ENCODE measurements at regions not wholly inside any gene's neighbourhood (a gene's known extent, or its start where the extent isn't known, plus 50 kb on each side); places are given as distances from the start of the nearest gene placed in this dataset.

GRCh38 chr12:125194163-125194773 lies 129.0 kb downstream of the AACS start:
- peaks cover 33% of the 10 kb centered on the region for H3K79me2 ChIP-seq (ENCODE audit: insufficient read depth, low read length)
- H3K27ac ChIP-seq (ENCODE audit: insufficient read length, low read depth, low read length) = no peak overlapping the region

More at GRCh38 chr12:125194163-125194773, 129.0 kb downstream of the AACS start:
- Histone ChIP-seq H3K23ac (ENCODE audit: insufficient read length, low read depth, low read length) (no peak overlapping the region), H2BK15ac (ENCODE audit: low read depth, low read length) (no peak overlapping the region), H2BK12ac (ENCODE audit: insufficient read length, low read depth, low read length) (no peak overlapping the region), H2BK20ac (ENCODE audit: low read depth, low read length, poor library complexity, severe bottlenecking) (no peak overlapping the region), H2AK5ac (ENCODE audit: insufficient read length, low read length) (no peak overlapping the region), H3K9me3 (ENCODE audit: control insufficient read depth, low read depth, low read length) (no peaks in the 10 kb centered on the region), H3K79me1 (ENCODE audit: insufficient read depth, low read depth, low read length, poor library complexity, severe bottlenecking) (peaks cover 11% of the 10 kb centered on the region), H3K4me2 (ENCODE audit: insufficient read depth, insufficient read length, low read length) (peak overlapping the region; percentile 16), H3K56ac (ENCODE audit: insufficient read length, low read depth, low read length) (no peak overlapping the region), H3K4ac (ENCODE audit: low read depth, low read length) (no peak overlapping the region), H3K4me1 (ENCODE audit: insufficient read depth, low read length) (peaks cover 12% of the 10 kb centered on the region), H4K20me1 (ENCODE audit: control insufficient read depth, insufficient read depth, insufficient read length) (no peaks in the 10 kb centered on the region), H3K9ac (ENCODE audit: extremely low read depth, insufficient read length, low read length) (no peak overlapping the region), H3K18ac (ENCODE audit: insufficient read length, low read depth, low read length) (no peak overlapping the region), H3K23me2 (ENCODE audit: insufficient read length, low read depth, low read length, poor library complexity, severe bottlenecking) (no peaks in the 10 kb centered on the region), H3T11ph (ENCODE audit: low read length) (no peak overlapping the region), H3K14ac (ENCODE audit: insufficient read depth, low read length) (no peak overlapping the region), H3K27me3 (ENCODE audit: insufficient read depth, low read length) (no peaks in the 10 kb centered on the region), H4K5ac (ENCODE audit: insufficient read length, low read depth, low read length) (no peak overlapping the region), H4K91ac (ENCODE audit: insufficient read length, low read depth, low read length) (no peak overlapping the region), H4K8ac (replicated peaks; ENCODE audit: insufficient read length, low read depth, low read length) (no peak overlapping the region), H2BK5ac (ENCODE audit: insufficient read length, low read length) (no peak overlapping the region), H2BK120ac (ENCODE audit: low read depth, low read length, poor library complexity, severe bottlenecking) (no peak overlapping the region), H2AFZ (ENCODE audit: low read length) (no peak overlapping the region)
- H3K9me3 Mint-ChIP-seq = no peaks in the 10 kb centered on the region; a peak in 1 of 5 replicates
- H3K27me3 Mint-ChIP-seq (ENCODE audit: low read depth) = peaks cover 93% of the 10 kb centered on the region
- peak; percentile 71 for DNase-seq
- peak; percentile 20; the same call in 1 of the 3 replicates for TF ChIP-seq CTCF (conservative IDR thresholded peaks at IDR 0.05)
- peaks cover 0 to 13% (median 4%) of the 10 kb centered on the region in 3 experiments; a peak in 4 of 7 replicates for H3K36me3 Mint-ChIP-seq (ENCODE audit: insufficient read depth in 1 of 3, low read depth in 3 of 3)
- H3K27ac Mint-ChIP-seq = peak overlapping the region in 1 of 3 experiments; percentile 44; a peak in 1 of 7 replicates
- no CpG with 5 or more reads among the region's 19 CpGs for WGBS (ENCODE audit: extremely low coverage, insufficient read length, low lambda C conversion rate)
- peak overlapping the region; percentile 29 to 64 for H3K4me3 Mint-ChIP-seq
- H3K4me1 Mint-ChIP-seq = peaks cover 44 to 59% of the 10 kb centered on the region in 2 experiments

Measured in H9 (cell line).